H7 (cell line): ENCODE measurements at regions not wholly inside any gene's neighbourhood (a gene's known extent, or its start where the extent isn't known, plus 50 kb on each side); places are given as distances from the start of the nearest gene placed in this dataset.
"Not testable (repeated sequence)": the region's sequence is repeated elsewhere in the genome, so short reads cannot be mapped to it uniquely, and the experiment has no call there.

ENCODE experiments used
- DNase-seq: peaks from one replicate; pipeline ENCODE4 v3.0.0; 2012
- H3K27me3 ChIP-seq: 2 replicates; pipeline ENCODE4 v1.6.0; 2011; ENCODE audit warnings: mild to moderate bottlenecking, low read length; ENCODE audit not compliant: control insufficient read depth, insufficient read depth
- H3K36me3 ChIP-seq: replicated peaks from 2 replicates; pipeline ENCODE4 v1.5.1; 2011; ENCODE audit warnings: low read length; ENCODE audit not compliant: control insufficient read depth, insufficient read depth
- H3K4me3 ChIP-seq: 2 replicates; pipeline ENCODE4 v1.5.1; 2011; ENCODE audit warnings: low read depth, mild to moderate bottlenecking, control low read depth, low read length, moderate library complexity; ENCODE audit not compliant: insufficient read depth

GRCh38 chr5:155134130-155134529 lies 120.6 kb downstream of the KIF4B start:
- no peak for DNase-seq
- Histone ChIP-seq H3K4me3 (no peak overlapping the region), H3K27me3 (no peaks in the 10 kb centered on the region), H3K36me3 (no peaks in the 10 kb centered on the region)

- Histone ChIP-seq H3K27me3 (no peaks in the 10 kb centered on the region), H3K4me3 (no peak overlapping the region), H3K36me3 (no peaks in the 10 kb centered on the region)
- DNase-seq = no peak
Observed at GRCh38 chr5:155136216-155136850, 122.8 kb downstream of the KIF4B start.

- no peaks in the 10 kb centered on the region for H3K27me3 ChIP-seq
- DNase-seq = no peak
- H3K4me3 ChIP-seq = no peak overlapping the region
- H3K36me3 ChIP-seq = no peaks in the 10 kb centered on the region
Observed at GRCh38 chr5:155137683-155138082, 124.1 kb downstream of the KIF4B start.

GRCh38 chr5:155140646-155141045 lies 127.1 kb downstream of the KIF4B start:
- DNase-seq = no peak
- Histone ChIP-seq H3K36me3 (no peaks in the 10 kb centered on the region), H3K27me3 (no peaks in the 10 kb centered on the region), H3K4me3 (no peak overlapping the region)

- no peak for DNase-seq
- Histone ChIP-seq H3K36me3 (no peaks in the 10 kb centered on the region), H3K4me3 (no peak overlapping the region), H3K27me3 (no peaks in the 10 kb centered on the region)
Observed at GRCh38 chr5:155144956-155145355, 131.4 kb downstream of the KIF4B start.

GRCh38 chr5:155147222-155147621 lies 133.7 kb downstream of the KIF4B start:
- no peak overlapping the region for H3K4me3 ChIP-seq
- H3K36me3 ChIP-seq = no peaks in the 10 kb centered on the region
- H3K27me3 ChIP-seq = no peaks in the 10 kb centered on the region
- DNase-seq = no peak

- Histone ChIP-seq H3K4me3 (no peak overlapping the region), H3K36me3 (no peaks in the 10 kb centered on the region), H3K27me3 (no peaks in the 10 kb centered on the region)
- no peak for DNase-seq
Observed at GRCh38 chr5:155148694-155149093, 135.1 kb downstream of the KIF4B start.

- DNase-seq = no peak
- no peak overlapping the region for H3K4me3 ChIP-seq
- H3K36me3 ChIP-seq = no peaks in the 10 kb centered on the region
- no peaks in the 10 kb centered on the region for H3K27me3 ChIP-seq
Observed at GRCh38 chr5:155150012-155150411, 136.5 kb downstream of the KIF4B start.

GRCh38 chr5:155154973-155155372 lies 141.4 kb downstream of the KIF4B start:
- DNase-seq = no peak
- Histone ChIP-seq H3K36me3 (no peaks in the 10 kb centered on the region), H3K27me3 (no peaks in the 10 kb centered on the region), H3K4me3 (no peak overlapping the region)

GRCh38 chr5:155163084-155163483 lies 149.5 kb downstream of the KIF4B start:
- not testable (repeated sequence) for H3K36me3 ChIP-seq, H3K27me3 ChIP-seq, H3K4me3 ChIP-seq, DNase-seq

GRCh38 chr5:155167736-155168135 lies 154.2 kb downstream of the KIF4B start:
- DNase-seq = no peak
- H3K36me3 ChIP-seq = no peaks in the 10 kb centered on the region
- H3K27me3 ChIP-seq = no peaks in the 10 kb centered on the region
- H3K4me3 ChIP-seq = no peak overlapping the region

- no peak overlapping the region for H3K4me3 ChIP-seq
- H3K27me3 ChIP-seq = no peaks in the 10 kb centered on the region
- no peaks in the 10 kb centered on the region for H3K36me3 ChIP-seq
Observed at GRCh38 chr5:155181542-155181941, 168.0 kb downstream of the KIF4B start.

GRCh38 chr5:155189476-155189875 lies 175.9 kb downstream of the KIF4B start:
- no peaks in the 10 kb centered on the region for H3K27me3 ChIP-seq
- no peaks in the 10 kb centered on the region for H3K36me3 ChIP-seq
- peak; percentile 10 for DNase-seq
- no peak overlapping the region for H3K4me3 ChIP-seq

More at GRCh38 chr5:155181542-155181941, 168.0 kb downstream of the KIF4B start:
- no peak for DNase-seq

GRCh38 chr5:155189981-155190380 lies 176.4 kb downstream of the KIF4B start:
- no peaks in the 10 kb centered on the region for H3K36me3 ChIP-seq
- DNase-seq = no peak
- no peaks in the 10 kb centered on the region for H3K27me3 ChIP-seq
- H3K4me3 ChIP-seq = no peak overlapping the region

- no peak for DNase-seq
- Histone ChIP-seq H3K27me3 (no peaks in the 10 kb centered on the region), H3K36me3 (no peaks in the 10 kb centered on the region), H3K4me3 (no peak overlapping the region)
Observed at GRCh38 chr5:155193029-155193428, 179.5 kb downstream of the KIF4B start.
